ENCODE measurements at regions not wholly inside any gene's neighbourhood (a gene's known extent, or its start where the extent isn't known, plus 50 kb on each side); places are given as distances from the start of the nearest gene placed in this dataset.

DNA sequence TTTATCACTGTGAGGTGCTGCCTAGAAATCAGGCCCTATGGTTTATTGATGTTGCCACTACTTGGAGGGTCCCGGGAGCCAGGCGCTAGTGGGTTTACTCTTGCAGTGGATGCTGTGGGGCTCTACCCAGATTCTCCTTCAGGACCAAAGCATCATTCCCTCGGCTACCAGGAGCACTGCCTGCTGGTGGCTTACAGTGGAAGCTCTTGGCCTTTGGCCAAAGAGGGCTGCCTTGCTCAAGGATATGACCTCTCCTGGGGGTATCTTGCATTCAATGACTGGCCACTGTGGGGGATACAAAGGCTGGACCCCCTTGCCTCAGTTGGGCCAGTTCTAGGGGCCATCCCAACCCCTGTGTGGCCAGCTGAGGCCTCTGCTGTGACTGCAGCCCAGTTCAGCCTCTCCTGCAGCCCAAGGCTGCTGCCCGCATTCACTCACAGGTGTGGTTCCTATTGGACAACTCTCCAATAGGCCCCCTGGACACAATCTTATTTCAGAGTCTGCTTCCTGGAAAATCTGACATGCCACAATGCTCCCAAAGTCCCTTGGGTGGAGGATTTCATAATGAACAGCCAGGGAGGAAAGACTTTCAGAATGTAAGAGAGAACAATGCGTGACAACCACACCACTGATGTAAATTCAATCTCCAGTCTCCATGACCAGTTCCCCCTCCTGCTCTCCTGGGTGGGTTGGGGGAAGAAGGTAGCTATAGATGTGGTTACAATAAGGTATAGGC is 196.3 kb downstream of the SNX10 start:
- peak; percentile 77 for DNase-seq (ENCODE audit: low read depth)

- no peak for DNase-seq (ENCODE audit: low read depth)
These were observed 197.7 kb downstream of the SNX10 start for GRCh38 chr7:26489391-26489790.

GRCh38 chr7:26489906-26490639 is 198.4 kb downstream of the SNX10 start:
- no peak for DNase-seq (ENCODE audit: low read depth)

- DNase-seq (ENCODE audit: low read depth), result peak; percentile 35
These were observed 199.3 kb downstream of the SNX10 start for GRCh38 chr7:26490640-26491624.

DNA sequence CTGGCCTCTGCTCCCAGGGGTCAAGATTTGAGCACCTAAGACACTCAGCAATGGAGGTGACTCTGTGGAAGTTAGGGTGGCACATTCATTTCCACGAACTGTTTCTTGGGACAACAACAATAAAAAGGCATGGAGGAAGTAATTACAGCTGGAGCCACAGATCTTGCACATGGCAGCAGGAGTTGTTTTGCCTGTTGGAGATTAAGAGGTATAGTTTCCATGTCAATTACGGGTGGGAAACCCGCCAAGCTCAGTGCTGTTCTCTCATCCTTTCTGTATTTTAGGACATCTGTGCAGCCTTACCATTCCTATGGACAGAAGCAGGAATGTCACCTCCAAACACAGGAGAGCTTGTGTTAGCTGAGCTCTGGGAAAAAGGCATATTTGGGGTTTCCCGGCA is 201.2 kb downstream of the SNX10 start:
- no peak for DNase-seq (ENCODE audit: low read depth)

GRCh38 chr7:26493737-26494428 is 202.2 kb downstream of the SNX10 start:
- no peak for DNase-seq (ENCODE audit: low read depth)

DNA sequence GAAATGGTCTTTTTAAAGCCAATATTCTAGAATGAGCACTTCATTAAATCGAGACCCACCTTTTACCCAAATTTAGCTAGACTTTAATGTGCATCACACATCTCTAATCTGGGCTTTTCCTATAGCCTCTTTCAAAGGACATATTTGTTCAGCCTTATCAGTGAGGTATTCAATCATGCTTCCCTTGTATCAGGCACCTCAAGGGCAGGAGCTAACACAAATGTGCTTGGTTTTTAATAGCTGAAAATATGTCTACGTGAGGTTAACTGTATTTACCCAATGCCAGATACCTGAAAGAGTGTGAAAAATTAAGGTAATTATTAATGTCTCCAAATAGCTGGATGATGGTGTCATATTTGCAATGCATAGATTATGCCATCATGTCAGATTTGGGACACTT is 203.9 kb downstream of the SNX10 start:
- DNase-seq (ENCODE audit: low read depth), result no peak

GRCh38 chr7:26497801-26498596 is 206.3 kb downstream of the SNX10 start:
- peak; percentile 89 for DNase-seq (ENCODE audit: low read depth)

DNA sequence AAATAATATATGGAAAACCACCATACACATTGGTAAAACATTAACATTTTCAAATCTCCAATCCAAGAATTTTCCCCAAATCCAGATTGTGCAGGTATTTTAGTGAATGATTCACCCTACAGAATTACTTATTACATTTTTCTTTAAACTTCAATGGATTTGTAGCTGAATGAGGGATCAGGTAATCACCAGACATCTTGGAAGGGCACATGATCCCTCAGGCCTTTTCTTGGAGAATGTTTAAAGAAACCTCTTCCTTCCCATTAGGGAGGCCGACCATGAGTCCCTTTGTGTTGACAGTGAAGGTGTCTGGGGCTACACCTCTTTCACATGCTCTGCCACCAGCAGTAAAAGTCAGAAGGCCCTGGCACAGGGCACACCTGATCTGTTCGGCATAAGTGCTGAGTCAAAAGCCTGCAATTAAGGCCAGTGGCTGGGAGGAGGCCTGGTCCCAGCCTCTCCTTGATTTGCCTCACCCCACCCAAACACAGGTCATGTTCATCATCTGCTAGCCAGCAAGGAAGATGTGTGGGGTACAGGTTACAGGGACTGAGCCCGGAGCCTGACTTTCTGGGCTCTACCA is 207.7 kb downstream of the SNX10 start:
- DNase-seq (ENCODE audit: low read depth), result peak; percentile 71

DNA sequence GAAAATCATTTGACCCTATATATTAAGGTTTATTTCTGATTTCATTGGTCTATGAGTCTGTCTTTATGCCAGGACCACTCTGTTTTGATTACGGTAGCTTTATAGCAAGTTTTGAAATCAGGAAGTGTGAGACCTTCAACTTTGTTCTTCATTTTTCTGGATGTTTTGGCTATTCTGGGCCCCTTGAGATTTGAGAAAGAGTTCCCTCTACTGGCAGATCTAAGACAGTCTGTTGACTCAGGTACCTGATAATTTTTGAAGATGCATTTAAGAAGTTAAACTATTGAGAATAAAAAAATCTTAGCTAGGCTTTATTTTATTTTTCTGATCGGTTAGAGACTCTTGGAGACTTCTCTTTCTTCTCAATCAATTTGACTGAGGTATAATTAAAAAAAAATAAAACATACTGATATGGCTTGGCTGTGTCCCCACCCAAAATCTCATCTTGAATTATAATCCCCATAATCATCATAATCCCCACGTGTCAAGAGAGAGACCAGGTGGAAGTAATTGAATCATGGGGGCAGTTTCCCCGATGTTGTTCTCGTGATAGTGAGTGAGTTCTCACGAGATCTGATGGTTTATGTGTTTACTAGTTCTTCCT is 209.2 kb downstream of the SNX10 start:
- peak; percentile 74 for DNase-seq (ENCODE audit: low read depth)

GRCh38 chr7:26504411-26505120 is 212.9 kb downstream of the SNX10 start:
- no peak for DNase-seq (ENCODE audit: low read depth)

GRCh38 chr7:26506196-26506595 is 214.5 kb downstream of the SNX10 start:
- DNase-seq (ENCODE audit: low read depth), result no peak

DNA sequence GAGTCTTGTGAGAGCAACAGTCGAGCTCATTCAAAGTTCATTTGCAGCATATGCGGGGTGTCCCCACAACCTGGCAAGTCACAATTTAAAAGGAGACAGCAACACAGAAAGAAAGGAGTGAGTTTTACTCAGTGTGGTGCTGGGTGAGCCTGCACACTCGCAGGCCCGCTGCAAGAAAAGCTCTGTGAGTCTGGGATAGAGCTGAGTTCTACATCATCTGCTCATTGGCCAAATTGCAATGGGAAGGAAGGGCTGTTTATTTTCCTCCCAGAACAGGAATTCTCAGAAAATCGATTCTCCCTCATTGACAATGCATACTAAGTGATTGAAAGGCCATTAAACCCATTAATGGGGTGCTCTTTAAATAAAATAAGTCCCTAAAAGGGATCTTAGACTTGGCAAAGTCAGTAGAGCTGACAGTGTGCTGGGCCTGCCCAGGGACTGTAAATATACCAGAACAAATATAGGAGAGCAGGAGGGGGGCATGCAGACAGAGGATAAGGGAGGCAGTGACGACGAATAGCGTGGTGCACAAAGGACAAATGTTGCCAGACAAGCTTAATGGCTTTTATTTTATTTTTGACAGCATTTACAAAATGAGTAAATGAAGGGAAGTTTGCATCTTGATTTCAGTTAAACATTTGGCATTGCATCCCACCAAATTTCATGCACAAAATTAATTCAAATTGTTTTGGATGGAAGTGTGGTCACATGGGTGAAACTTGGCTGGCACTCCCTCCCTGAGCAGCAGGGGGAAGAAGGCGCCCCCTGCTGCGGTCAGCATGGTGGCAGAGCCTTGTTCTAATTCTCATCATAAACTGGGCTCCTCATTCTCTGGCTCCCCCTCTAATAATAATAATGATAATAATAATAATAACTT is 215.7 kb downstream of the SNX10 start:
- DNase-seq (ENCODE audit: low read depth), result no peak

GRCh38 chr7:26508481-26508880 is 216.8 kb downstream of the SNX10 start:
- no peak for DNase-seq (ENCODE audit: low read depth)

DNA sequence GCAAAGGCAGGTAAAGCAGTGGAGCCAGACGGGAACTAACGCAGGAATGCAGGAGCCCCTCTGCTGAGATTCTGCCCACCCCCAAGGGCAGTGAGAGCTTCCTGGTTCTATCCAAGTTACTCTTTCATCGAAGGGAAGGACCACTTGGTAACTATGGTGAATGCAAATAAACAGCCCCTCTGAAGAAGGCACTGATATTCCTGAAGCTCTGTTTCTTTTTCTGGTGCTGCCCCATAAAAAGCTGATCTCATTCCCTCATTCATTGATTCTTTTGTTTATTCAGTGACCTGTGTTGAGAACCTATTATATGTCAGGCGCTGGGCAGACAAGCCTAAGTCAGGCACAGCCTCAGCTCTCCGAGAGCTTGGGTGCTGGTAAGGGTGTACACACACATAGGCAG is 217.3 kb downstream of the SNX10 start:
- DNase-seq (ENCODE audit: low read depth), result no peak

DNA sequence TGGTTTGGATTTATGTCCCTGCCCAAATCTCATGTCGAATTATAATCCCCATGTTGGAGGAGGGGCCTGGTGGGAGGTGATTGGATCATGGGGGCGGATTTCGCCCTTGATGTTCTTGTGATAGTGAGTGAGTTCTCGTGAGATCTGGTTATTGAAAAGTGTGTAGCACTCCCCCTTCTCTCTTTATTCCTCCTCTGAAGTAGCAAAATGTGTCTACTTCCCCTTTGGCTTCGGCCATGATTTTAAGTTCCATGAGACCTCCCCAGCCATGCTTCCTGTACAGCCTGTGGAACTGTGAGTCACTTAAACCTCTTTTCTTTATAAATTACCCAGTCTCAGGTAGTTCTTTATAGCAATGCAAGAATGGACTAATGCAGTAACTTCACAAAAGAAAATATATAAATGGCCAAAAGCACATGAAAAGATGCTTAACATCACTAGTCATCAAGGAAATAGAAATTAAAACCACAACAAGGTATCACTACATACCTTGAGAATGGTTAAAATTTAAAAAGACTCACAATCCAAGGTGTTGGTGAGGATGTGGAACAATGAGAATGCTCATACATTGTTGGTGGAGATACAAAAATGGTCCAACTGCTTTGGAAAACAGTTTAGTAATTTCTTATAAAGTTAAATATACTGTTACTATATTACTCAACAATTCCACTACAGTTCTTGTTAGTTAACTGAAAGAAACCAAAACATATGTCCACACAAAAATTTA is 218.7 kb downstream of the SNX10 start:
- DNase-seq (ENCODE audit: low read depth), result no peak

- no peak for DNase-seq (ENCODE audit: low read depth)
These were observed 220.2 kb downstream of the SNX10 start for GRCh38 chr7:26511866-26512265.

DNA sequence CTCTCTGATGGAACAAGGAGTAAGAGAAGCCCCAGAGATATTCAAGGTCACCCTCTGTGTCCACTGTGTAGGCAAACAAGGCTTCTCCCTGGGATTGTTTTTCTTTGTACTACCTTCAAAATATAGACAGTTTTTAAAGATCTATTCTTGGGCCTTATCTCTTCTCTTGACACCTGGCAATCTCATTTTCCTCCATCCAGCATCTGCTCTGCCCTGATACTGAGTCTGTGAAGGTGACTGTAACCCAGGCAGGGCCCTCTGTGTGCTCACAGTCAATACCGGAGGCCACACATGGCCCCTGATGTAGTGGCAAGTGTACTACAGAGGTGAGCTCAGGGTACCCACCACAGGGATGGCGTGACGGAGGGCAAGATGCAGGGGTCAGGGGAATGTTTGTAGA is 221.1 kb downstream of the SNX10 start:
- DNase-seq (ENCODE audit: low read depth), result no peak

All from renal cortical epithelial cell (primary cell).